Esophagus muscularis mucosa (tissue), 4 donors: ENCODE measurements at regions not wholly inside any gene's neighbourhood (a gene's known extent, or its start where the extent isn't known, plus 50 kb on each side); places are given as distances from the start of the nearest gene placed in this dataset.

Experiments used
- EP300 ChIP-seq: sonication (generic); formaldehyde crosslinking; IDR thresholded peaks from one replicate; pipeline ENCODE4 v1.6.1; 2017; ENCODE audit warnings: antibody characterized with exemption
- POLR2A ChIP-seq: fragments of 450-650 bp; IDR thresholded peaks from one replicate; pipeline ENCODE4 v1.6.1; 2017; ENCODE audit warnings: antibody characterized with exemption, moderate library complexity, mild to moderate bottlenecking, low read depth
- POLR2AphosphoS5 ChIP-seq, 2 donors: sonication (generic); formaldehyde crosslinking; IDR thresholded peaks; one replicate each; pipeline ENCODE4 v1.6.1; 2017; ENCODE audit warnings: antibody characterized with exemption in 2 of 2
- TF ChIP-seq, protein P1 (sequence below), 3 experiments: fragments of 200-600 bp in 2 of 3; fragments of 450-650 bp in 1 of 3; sonication (generic) in 2 of 3; IDR thresholded peaks; one replicate each; pipeline ENCODE4 v1.5.1; 2017 to 2019; ENCODE audit warnings: antibody characterized with exemption in 3 of 3, mild to moderate bottlenecking in 2 of 3, moderate library complexity in 1 of 3

DNA sequence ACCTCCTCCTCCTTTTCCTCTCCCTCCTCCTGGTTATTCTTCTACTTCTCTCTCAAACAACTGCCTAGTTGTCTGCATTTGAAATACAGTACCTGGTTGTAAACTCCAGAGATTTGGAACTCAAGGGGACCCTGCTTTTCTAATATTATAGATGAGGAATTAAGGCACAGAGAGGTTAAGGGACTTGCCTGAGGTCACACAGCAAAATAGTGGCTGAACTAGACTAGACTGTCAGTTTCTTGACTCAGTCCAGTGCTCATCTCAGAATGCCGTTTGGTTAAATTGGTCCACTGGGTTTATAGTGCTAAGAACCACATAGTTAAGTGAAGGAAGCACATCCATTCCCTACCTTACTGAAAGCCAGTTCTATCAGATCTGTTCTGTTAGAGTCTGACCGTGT lies 105.9 kb upstream of the VASH1 start:
- TF ChIP-seq, protein P1, sequence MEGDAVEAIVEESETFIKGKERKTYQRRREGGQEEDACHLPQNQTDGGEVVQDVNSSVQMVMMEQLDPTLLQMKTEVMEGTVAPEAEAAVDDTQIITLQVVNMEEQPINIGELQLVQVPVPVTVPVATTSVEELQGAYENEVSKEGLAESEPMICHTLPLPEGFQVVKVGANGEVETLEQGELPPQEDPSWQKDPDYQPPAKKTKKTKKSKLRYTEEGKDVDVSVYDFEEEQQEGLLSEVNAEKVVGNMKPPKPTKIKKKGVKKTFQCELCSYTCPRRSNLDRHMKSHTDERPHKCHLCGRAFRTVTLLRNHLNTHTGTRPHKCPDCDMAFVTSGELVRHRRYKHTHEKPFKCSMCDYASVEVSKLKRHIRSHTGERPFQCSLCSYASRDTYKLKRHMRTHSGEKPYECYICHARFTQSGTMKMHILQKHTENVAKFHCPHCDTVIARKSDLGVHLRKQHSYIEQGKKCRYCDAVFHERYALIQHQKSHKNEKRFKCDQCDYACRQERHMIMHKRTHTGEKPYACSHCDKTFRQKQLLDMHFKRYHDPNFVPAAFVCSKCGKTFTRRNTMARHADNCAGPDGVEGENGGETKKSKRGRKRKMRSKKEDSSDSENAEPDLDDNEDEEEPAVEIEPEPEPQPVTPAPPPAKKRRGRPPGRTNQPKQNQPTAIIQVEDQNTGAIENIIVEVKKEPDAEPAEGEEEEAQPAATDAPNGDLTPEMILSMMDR (IDR thresholded peaks at IDR 0.05), result no peak
- TF ChIP-seq POLR2AphosphoS5 (IDR thresholded peaks at IDR 0.05), result no peak
- TF ChIP-seq EP300, result no peak
- TF ChIP-seq POLR2A, result no peak
